ENCODE measurements at regions not wholly inside any gene's neighbourhood (a gene's known extent, or its start where the extent isn't known, plus 50 kb on each side); places are given as distances from the start of the nearest gene placed in this dataset.

DNA sequence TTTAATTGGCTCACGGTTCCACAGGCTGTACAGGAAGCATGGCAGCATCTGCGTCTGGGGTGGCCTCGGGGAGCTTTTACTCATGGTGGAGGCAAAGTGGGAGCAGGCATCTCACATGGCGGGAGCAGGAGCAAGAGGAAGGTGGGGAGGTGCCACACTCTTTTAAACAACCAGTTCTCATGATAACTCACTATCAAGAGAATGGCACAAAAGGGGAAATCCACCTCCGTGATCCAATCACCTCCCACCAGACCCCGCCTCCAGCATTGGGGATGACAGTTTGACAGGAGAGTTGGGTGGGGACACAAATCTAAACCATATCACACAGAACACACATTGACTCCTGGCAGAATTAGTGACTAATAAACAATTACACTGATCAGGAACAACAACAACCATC, 68.6 kb upstream of the ACKR3 start:
- Histone ChIP-seq H3K4me3 (no peak overlapping the region), H3K9me3 (no peaks in the 10 kb centered on the region), H3K27ac (no peak overlapping the region), H3K36me3 (no peaks in the 10 kb centered on the region), H3K4me1 (no peaks in the 10 kb centered on the region), H3K27me3 (ENCODE audit: low read depth) (peaks cover 3% of the 10 kb centered on the region)
- TF ChIP-seq CTCF (IDR thresholded peaks at IDR 0.05): no peak
- DNase-seq (no peak), ATAC-seq (no peak)
- intact Hi-C loops (cut with DNase I): no loop called here

DNA sequence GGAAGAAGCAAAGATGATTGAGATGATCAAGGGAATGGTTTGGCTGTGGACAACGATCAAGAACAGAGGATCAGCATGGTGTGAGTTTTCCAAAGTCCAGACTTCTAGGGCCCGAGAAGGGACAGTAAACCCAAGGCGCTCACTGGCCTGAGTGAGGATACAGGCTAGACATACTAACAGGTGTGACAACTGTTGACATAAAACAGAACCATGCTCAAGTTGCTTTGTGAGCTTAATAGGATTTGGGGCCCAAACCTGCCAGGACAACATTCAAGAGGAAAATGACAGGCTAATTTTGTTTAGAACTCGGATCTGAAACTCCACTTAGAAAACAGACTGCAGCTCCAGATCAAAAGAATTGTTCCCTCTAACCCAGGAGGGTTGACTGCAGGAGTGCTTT, 68.1 kb upstream of the ACKR3 start:
- intact Hi-C loops (cut with DNase I): no loop called here
- no peak for DNase-seq

GRCh38 chr2:236503100-236503499, 66.5 kb upstream of the ACKR3 start:
- no peaks in the 10 kb centered on the region for H3K36me3 ChIP-seq
- no peak for DNase-seq
- no peak for TF ChIP-seq CTCF (IDR thresholded peaks at IDR 0.05)
- H3K4me3 ChIP-seq: no peak overlapping the region
- intact Hi-C loops (cut with DNase I): no loop called here
- H3K27ac ChIP-seq: no peak overlapping the region
- peaks cover 24% of the 10 kb centered on the region for H3K27me3 ChIP-seq (ENCODE audit: low read depth)
- no peak for ATAC-seq
- H3K9me3 ChIP-seq: no peaks in the 10 kb centered on the region
- H3K4me1 ChIP-seq: peaks cover 7% of the 10 kb centered on the region

More for the DNA sequence above, 68.1 kb upstream of the ACKR3 start:
- Histone ChIP-seq H3K4me3 (no peak overlapping the region), H3K27me3 (ENCODE audit: low read depth) (peaks cover 8% of the 10 kb centered on the region), H3K9me3 (no peaks in the 10 kb centered on the region), H3K4me1 (no peaks in the 10 kb centered on the region), H3K27ac (no peak overlapping the region), H3K36me3 (no peaks in the 10 kb centered on the region)
- no peak for TF ChIP-seq CTCF (IDR thresholded peaks at IDR 0.05)
- ATAC-seq: no peak

GRCh38 chr2:236503583-236503982, 66.0 kb upstream of the ACKR3 start:
- H3K27ac ChIP-seq: no peak overlapping the region
- no peak for TF ChIP-seq CTCF (IDR thresholded peaks at IDR 0.05)
- H3K4me1 ChIP-seq: peaks cover 7% of the 10 kb centered on the region
- ATAC-seq (no peak), DNase-seq (no peak)
- intact Hi-C loops (cut with DNase I): no loop called here
- H3K27me3 ChIP-seq (ENCODE audit: low read depth): peaks cover 26% of the 10 kb centered on the region
- H3K36me3 ChIP-seq: no peaks in the 10 kb centered on the region
- no peaks in the 10 kb centered on the region for H3K9me3 ChIP-seq
- no peak overlapping the region for H3K4me3 ChIP-seq

- DNase-seq (no peak), ATAC-seq (no peak)
- intact Hi-C loops (cut with DNase I): no loop called here
- Histone ChIP-seq H3K4me1 (peaks cover 7% of the 10 kb centered on the region), H3K27ac (no peak overlapping the region), H3K4me3 (no peak overlapping the region), H3K27me3 (ENCODE audit: low read depth) (peaks cover 26% of the 10 kb centered on the region), H3K9me3 (no peaks in the 10 kb centered on the region), H3K36me3 (no peaks in the 10 kb centered on the region)
- TF ChIP-seq CTCF (IDR thresholded peaks at IDR 0.05): no peak
These were observed 64.6 kb upstream of the ACKR3 start for GRCh38 chr2:236505041-236505440.

- Histone ChIP-seq H3K36me3 (no peaks in the 10 kb centered on the region), H3K27ac (no peak overlapping the region), H3K4me3 (no peak overlapping the region), H3K9me3 (no peaks in the 10 kb centered on the region), H3K27me3 (ENCODE audit: low read depth) (peaks cover 26% of the 10 kb centered on the region), H3K4me1 (peaks cover 7% of the 10 kb centered on the region)
- TF ChIP-seq CTCF (IDR thresholded peaks at IDR 0.05): no peak
- intact Hi-C loops (cut with DNase I): no loop called here
- no peak for ATAC-seq
- no peak for DNase-seq
These were observed 64.0 kb upstream of the ACKR3 start for GRCh38 chr2:236505648-236506047.

Data from lower lobe of right lung (tissue), 2 donors.